T47D (cell line): ENCODE measurements at regions not wholly inside any gene's neighbourhood (a gene's known extent, or its start where the extent isn't known, plus 50 kb on each side); places are given as distances from the start of the nearest gene placed in this dataset.

Experiments
- DNase-seq, 2 experiments: peaks; one replicate each; pipeline versions ENCODE4 v3.0.0 to v3.0.0-alpha.2; 2011 to 2012; ENCODE audit warnings: low read depth in 1 of 2, low spot score in 1 of 2
- JUND ChIP-seq: IDR thresholded peaks from 2 replicates; pipeline ENCODE4 v1.6.1; 2012; ENCODE audit warnings: low read depth
- in situ Hi-C: cut with HindIII; loops from 2 replicates; pipeline ENCODE4 v1.10.0; 2016; ENCODE audit warnings: low sequenced_read_pairs, low pct_unique_long_range_greater_than_20kb

- no peak for DNase-seq
- TF ChIP-seq JUND = no peak
- in situ Hi-C loops = no loop called here
These were observed 227.7 kb upstream of the GPRIN3 start for GRCh38 chr4:89535251-89535650.

- TF ChIP-seq JUND = no peak
- no peak for DNase-seq
- in situ Hi-C loops = no loop called here
These were observed 226.8 kb upstream of the GPRIN3 start for GRCh38 chr4:89534356-89534755.

- TF ChIP-seq JUND = no peak
- DNase-seq = no peak
- in situ Hi-C loops = no loop called here
These were observed 224.5 kb upstream of the GPRIN3 start for GRCh38 chr4:89531932-89532640.

- in situ Hi-C loops = no loop called here
- no peak for DNase-seq
- TF ChIP-seq JUND = no peak
These were observed 221.0 kb upstream of the GPRIN3 start for GRCh38 chr4:89528526-89529133.

GRCh38 chr4:89521826-89522225, 214.2 kb upstream of the GPRIN3 start:
- in situ Hi-C loops = no loop called here
- TF ChIP-seq JUND = no peak
- DNase-seq = no peak

- no peak for DNase-seq
- in situ Hi-C loops = no loop called here
- no peak for TF ChIP-seq JUND
These were observed 212.2 kb upstream of the GPRIN3 start for GRCh38 chr4:89519771-89520320.

- DNase-seq = no peak
- in situ Hi-C loops = no loop called here
- TF ChIP-seq JUND = no peak
These were observed 210.7 kb upstream of the GPRIN3 start for GRCh38 chr4:89518259-89518658.

GRCh38 chr4:89514811-89515210, 207.2 kb upstream of the GPRIN3 start:
- no peak for TF ChIP-seq JUND
- DNase-seq = no peak
- in situ Hi-C loops = no loop called here

GRCh38 chr4:89511776-89512175, 204.2 kb upstream of the GPRIN3 start:
- no peak for DNase-seq
- no peak for TF ChIP-seq JUND
- in situ Hi-C loops = no loop called here

- DNase-seq = no peak
- TF ChIP-seq JUND = no peak
- in situ Hi-C loops = no loop called here
These were observed 202.2 kb upstream of the GPRIN3 start for GRCh38 chr4:89509708-89510281.

GRCh38 chr4:89506866-89507491, 199.4 kb upstream of the GPRIN3 start:
- DNase-seq = no peak
- TF ChIP-seq JUND = no peak
- in situ Hi-C loops = no loop called here

GRCh38 chr4:89502581-89502980, 195.0 kb upstream of the GPRIN3 start:
- in situ Hi-C loops = no loop called here
- no peak for DNase-seq
- no peak for TF ChIP-seq JUND
